IMR-90 (cell line): ENCODE measurements at regions not wholly inside any gene's neighbourhood (a gene's known extent, or its start where the extent isn't known, plus 50 kb on each side); places are given as distances from the start of the nearest gene placed in this dataset.

Source experiments
- ATAC-seq: fragments of 200-7000 bp; cut with Tn5 transposase; 2 replicates; pipeline ENCODE4 v1.9.1; 2020; ENCODE audit warnings: low read depth, mild to moderate bottlenecking, moderate library complexity
- BruUV-seq: library from RNA; stranded (reverse); fragments of 400-500 nt; replicated peaks from 2 replicates; lab custom pipeline; 2021; lab: Mats Ljungman, UMichigan
- CTCF ChIA-PET: fragments of 300-600 bp; formaldehyde crosslinking; extraction: SDS; loops from one replicate; lab custom pipeline; 2021; ENCODE audit warnings: antibody characterized with exemption; lab: Yijun Ruan, JAX
- POLR2A ChIA-PET: fragments of 300-600 bp; sonication (Branson Sonifier 250); formaldehyde crosslinking; loops from one replicate; lab custom pipeline; 2022; ENCODE audit warnings: antibody characterized with exemption; ENCODE audit not compliant: unreplicated experiment; lab: Charles Lee
- DNase-seq: peaks from one replicate; pipeline ENCODE4 v3.0.0; 2013
- H2AFZ ChIP-seq: replicated peaks from 2 replicates; pipeline ENCODE3; 2013; ENCODE audit warnings: low read length, mild to moderate bottlenecking; ENCODE audit not compliant: poor library complexity
- H2AK5ac ChIP-seq: 2 replicates; pipeline ENCODE4 v1.6.1; 2013; ENCODE audit warnings: low read depth, low read length, inconsistent platforms
- H2AK9ac ChIP-seq: replicated peaks from 2 replicates; pipeline ENCODE3; 2013; ENCODE audit warnings: mild to moderate bottlenecking, low read depth, low read length, moderate library complexity; ENCODE audit not compliant: poor library complexity
- H2BK120ac ChIP-seq: 2 replicates; pipeline ENCODE4 v1.6.1; 2013; ENCODE audit warnings: low read depth, low read length, inconsistent platforms
- H2BK15ac ChIP-seq: 3 replicates; pipeline ENCODE4 v1.6.1; 2013; ENCODE audit warnings: low read depth, low read length, inconsistent platforms
- H2BK20ac ChIP-seq: 2 replicates; pipeline ENCODE4 v1.6.1; 2013; ENCODE audit warnings: low read depth, mild to moderate bottlenecking, inconsistent platforms, low read length, moderate library complexity
- H2BK5ac ChIP-seq: 2 replicates; pipeline ENCODE4 v1.6.1; 2013; ENCODE audit warnings: mild to moderate bottlenecking, low read depth, low read length, inconsistent platforms; ENCODE audit not compliant: poor library complexity, severe bottlenecking
- H3K14ac ChIP-seq: replicated peaks from 2 replicates; pipeline ENCODE4 v1.6.1; 2013; ENCODE audit warnings: low read depth, low read length, inconsistent platforms
- H3K18ac ChIP-seq: 2 replicates; pipeline ENCODE4 v1.6.1; 2013; ENCODE audit warnings: low read depth, low read length, control low read depth
- H3K23ac ChIP-seq: 2 replicates; pipeline ENCODE4 v1.6.1; 2013; ENCODE audit warnings: low read depth, low read length, inconsistent platforms
- H3K27ac ChIP-seq: 2 replicates; pipeline ENCODE4 v1.5.1; 2013; ENCODE audit warnings: mild to moderate bottlenecking, control low read depth, low read length; ENCODE audit not compliant: insufficient read depth
- H3K27me3 ChIP-seq: 2 replicates; pipeline ENCODE4 v1.6.1; 2013; ENCODE audit warnings: low read length; ENCODE audit not compliant: control insufficient read depth, insufficient read depth
- H3K36me3 ChIP-seq: 2 replicates; pipeline ENCODE4 v1.6.1; 2013; ENCODE audit warnings: low read length, mixed read lengths; ENCODE audit not compliant: control insufficient read depth, insufficient read depth
- H3K4ac ChIP-seq: 2 replicates; pipeline ENCODE4 v1.6.1; 2013; ENCODE audit warnings: low read depth, low read length, inconsistent platforms
- H3K4me1 ChIP-seq: 2 replicates; pipeline ENCODE4 v1.6.1; 2013; ENCODE audit warnings: low read length, mixed read lengths; ENCODE audit not compliant: control insufficient read depth, insufficient read depth
- H3K4me2 ChIP-seq: 2 replicates; pipeline ENCODE4 v1.6.1; 2013; ENCODE audit warnings: low read depth, mild to moderate bottlenecking, control low read depth, low read length, moderate library complexity
- H3K4me3 ChIP-seq: 2 replicates; pipeline ENCODE4 v1.5.1; 2013; ENCODE audit warnings: low read depth, mild to moderate bottlenecking, control low read depth, low read length, moderate library complexity; ENCODE audit not compliant: insufficient read depth
- H3K56ac ChIP-seq: 2 replicates; pipeline ENCODE4 v1.6.1; 2013; ENCODE audit warnings: low read length, inconsistent platforms; ENCODE audit not compliant: insufficient read depth; ENCODE audit errors: extremely low read depth
- H3K79me1 ChIP-seq, 2 experiments: 2 replicates each; pipeline ENCODE4 v1.6.1; 2013; ENCODE audit warnings: low read length in 2 of 2, inconsistent platforms in 1 of 2, low read depth in 1 of 2
- H3K9ac ChIP-seq: 2 replicates; pipeline ENCODE4 v1.6.1; 2013; ENCODE audit warnings: low read depth, low read length, control low read depth
- H3K9me1 ChIP-seq: 2 replicates; pipeline ENCODE4 v1.6.1; 2013; ENCODE audit warnings: low read length, inconsistent platforms; ENCODE audit not compliant: insufficient read depth
- H3K9me3 ChIP-seq: 2 replicates; pipeline ENCODE4 v1.6.1; 2013; ENCODE audit warnings: low read length; ENCODE audit not compliant: control insufficient read depth, insufficient read depth
- H4K20me1 ChIP-seq: 2 replicates; pipeline ENCODE4 v1.6.1; 2013; ENCODE audit warnings: low read length, inconsistent platforms; ENCODE audit not compliant: insufficient read depth
- H4K5ac ChIP-seq: 2 replicates; pipeline ENCODE4 v1.6.1; 2013; ENCODE audit warnings: mild to moderate bottlenecking, low read depth, low read length, control low read depth
- H4K8ac ChIP-seq, 2 experiments: 2 replicates each; pipeline ENCODE4 v1.6.1; 2013; ENCODE audit warnings: low read depth in 2 of 2, low read length in 2 of 2, control low read depth in 1 of 2, inconsistent platforms in 1 of 2
- H4K91ac ChIP-seq: 2 replicates; pipeline ENCODE4 v1.6.1; 2013; ENCODE audit warnings: low read depth, low read length, inconsistent platforms; ENCODE audit not compliant: insufficient read depth
- MAZ ChIP-seq: IDR thresholded peaks from 2 replicates; pipeline ENCODE4 v1.6.1; 2012; ENCODE audit warnings: low read depth, mild to moderate bottlenecking, low read length, improper control_type of control experiment, moderate library complexity, borderline replicate concordance
- NFE2L2 ChIP-seq: fragments of 150-350 bp; IDR thresholded peaks from 2 replicates; pipeline ENCODE4 v1.6.1; 2016; ENCODE audit warnings: low read depth, mild to moderate bottlenecking, low read length
- WGBS, 2 experiments: methylation state at CpG; one replicate each; pipeline versions ENCODE4 v1.1.5 to v1.1.7; 2013; ENCODE audit warnings: missing lambda C conversion rate in 2 of 2; ENCODE audit not compliant: insufficient read length in 1 of 2; ENCODE audit errors: extremely low coverage in 2 of 2; 5-methylcytosine and 5-hydroxymethylcytosine counted together
- dilution Hi-C: fragments of 300-500 bp; cut with HindIII; formaldehyde crosslinking; loops from one replicate; pipeline ENCODE4 v1.14.3; 2018; ENCODE audit warnings: low sequenced_read_pairs; ENCODE audit not compliant: unreplicated experiment
- in situ Hi-C: fragments of 300-500 bp; cut with MboI; formaldehyde crosslinking; loops from 3 replicates; pipeline ENCODE4 v1.14.3; 2019; ENCODE audit warnings: low sequenced_read_pairs, inconsistent platforms, mixed read lengths
- intact Hi-C: fragments of 100-400 bp; cut with micrococcal nuclease; formaldehyde crosslinking; loops from 2 replicates; pipeline ENCODE4 v1.10.0; 2022

DNA sequence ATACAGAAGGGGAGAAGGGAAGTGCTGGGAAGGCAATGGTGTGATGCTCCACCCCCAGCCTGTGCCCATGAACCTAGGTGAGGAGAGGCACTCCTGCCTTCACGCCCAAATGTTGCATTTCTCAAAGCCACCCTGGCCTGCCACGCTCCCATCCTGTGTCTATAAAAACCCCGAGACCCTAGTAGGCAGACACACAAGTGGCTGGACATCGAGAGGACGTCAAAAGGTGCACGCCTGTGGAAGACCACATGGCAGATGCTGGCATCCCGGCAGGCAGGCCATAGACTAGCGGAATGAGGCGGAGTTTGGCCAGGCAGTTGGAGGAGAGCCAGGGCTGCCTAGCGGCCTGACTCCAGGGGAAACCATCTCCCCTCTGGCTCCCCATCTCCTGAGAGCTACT lies 1168.5 kb upstream of the ADGRL2 start:
- Histone ChIP-seq H3K18ac (no peak overlapping the region), H4K91ac (no peak overlapping the region), H3K36me3 (no peaks in the 10 kb centered on the region), H2AK9ac (no peak overlapping the region), H2AK5ac (no peak overlapping the region), H3K9ac (no peak overlapping the region), H4K5ac (no peak overlapping the region), H2BK20ac (no peak overlapping the region), H3K14ac (no peak overlapping the region), H4K8ac (no peak overlapping the region), H3K4me3 (no peak overlapping the region), H3K9me3 (no peaks in the 10 kb centered on the region), H2BK5ac (no peak overlapping the region), H3K4me2 (no peak overlapping the region), H3K23ac (no peak overlapping the region), H2BK15ac (no peak overlapping the region), H2BK120ac (no peak overlapping the region), H4K20me1 (no peaks in the 10 kb centered on the region), H3K4ac (no peak overlapping the region), H3K27ac (no peak overlapping the region), H3K27me3 (no peaks in the 10 kb centered on the region), H3K9me1 (no peaks in the 10 kb centered on the region), H3K79me1 (no peaks in the 10 kb centered on the region), H3K56ac (no peak overlapping the region), H2AFZ (no peak overlapping the region), H3K4me1 (no peaks in the 10 kb centered on the region)
- dilution Hi-C loops = no loop called here
- WGBS, 2 experiments = 90% methylated on average over 3 of the region's 10 CpGs; no CpG with 5 or more reads in 1 of the 2 experiments
- no TSS peak for BruUV-seq
- ChIA-PET POLR2A (no interaction called here), CTCF (no interaction called here)
- DNase-seq (no peak), ATAC-seq (no peak)
- TF ChIP-seq NFE2L2 (no peak), MAZ (no peak)
- in situ Hi-C loops = no loop called here
- intact Hi-C loops = no loop called here
